Esophagus squamous epithelium (tissue), 4 donors: ENCODE measurements at regions not wholly inside any gene's neighbourhood (a gene's known extent, or its start where the extent isn't known, plus 50 kb on each side); places are given as distances from the start of the nearest gene placed in this dataset.

Experiments
- POLR2A ChIP-seq, 4 donors: fragments of 450-650 bp; IDR thresholded peaks; one replicate each; pipeline ENCODE4 v1.6.1; 2017; ENCODE audit warnings: antibody characterized with exemption in 4 of 4, mild to moderate bottlenecking in 4 of 4, moderate library complexity in 3 of 4
- TF ChIP-seq, protein P1 (sequence below), 6 experiments: fragments of 450-650 bp in 4 of 6; fragments of 200-600 bp in 2 of 6; sonication (generic) in 2 of 6; IDR thresholded peaks; one replicate each; pipeline ENCODE4 v1.5.1; 2016 to 2019; ENCODE audit warnings: antibody characterized with exemption in 6 of 6, mild to moderate bottlenecking in 4 of 6, moderate library complexity in 4 of 6

DNA sequence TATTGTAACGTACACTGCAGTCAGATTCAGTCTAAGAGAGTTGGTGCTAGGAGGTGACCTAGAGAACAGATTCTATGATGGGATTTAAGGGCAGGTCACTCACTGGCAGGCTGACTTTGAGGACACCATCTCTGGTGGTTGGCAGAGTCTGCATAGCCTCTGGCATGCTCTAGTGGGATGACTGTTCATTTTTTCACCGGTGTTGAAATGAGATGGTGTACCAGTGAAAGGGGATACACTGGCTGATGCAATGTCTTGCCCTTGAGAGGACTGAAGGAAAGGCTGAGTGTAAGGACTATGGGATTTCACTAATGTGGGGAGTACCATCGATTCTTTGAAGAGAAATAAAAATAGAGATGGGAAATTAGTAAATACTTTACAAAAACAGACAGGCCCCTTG is 186.9 kb upstream of the PIEZO2 start:
- TF ChIP-seq, protein P1, sequence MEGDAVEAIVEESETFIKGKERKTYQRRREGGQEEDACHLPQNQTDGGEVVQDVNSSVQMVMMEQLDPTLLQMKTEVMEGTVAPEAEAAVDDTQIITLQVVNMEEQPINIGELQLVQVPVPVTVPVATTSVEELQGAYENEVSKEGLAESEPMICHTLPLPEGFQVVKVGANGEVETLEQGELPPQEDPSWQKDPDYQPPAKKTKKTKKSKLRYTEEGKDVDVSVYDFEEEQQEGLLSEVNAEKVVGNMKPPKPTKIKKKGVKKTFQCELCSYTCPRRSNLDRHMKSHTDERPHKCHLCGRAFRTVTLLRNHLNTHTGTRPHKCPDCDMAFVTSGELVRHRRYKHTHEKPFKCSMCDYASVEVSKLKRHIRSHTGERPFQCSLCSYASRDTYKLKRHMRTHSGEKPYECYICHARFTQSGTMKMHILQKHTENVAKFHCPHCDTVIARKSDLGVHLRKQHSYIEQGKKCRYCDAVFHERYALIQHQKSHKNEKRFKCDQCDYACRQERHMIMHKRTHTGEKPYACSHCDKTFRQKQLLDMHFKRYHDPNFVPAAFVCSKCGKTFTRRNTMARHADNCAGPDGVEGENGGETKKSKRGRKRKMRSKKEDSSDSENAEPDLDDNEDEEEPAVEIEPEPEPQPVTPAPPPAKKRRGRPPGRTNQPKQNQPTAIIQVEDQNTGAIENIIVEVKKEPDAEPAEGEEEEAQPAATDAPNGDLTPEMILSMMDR (IDR thresholded peaks at IDR 0.05), result no peak
- TF ChIP-seq POLR2A (IDR thresholded peaks at IDR 0.05), result no peak
